Erythroblast (primary cell): ENCODE measurements at regions not wholly inside any gene's neighbourhood (a gene's known extent, or its start where the extent isn't known, plus 50 kb on each side); places are given as distances from the start of the nearest gene placed in this dataset.

Experiments used
- GATA1 ChIP-seq: IDR thresholded peaks from 2 replicates; pipeline ENCODE4 v1.6.1; 2011; ENCODE audit warnings: low read depth, mild to moderate bottlenecking, control low read depth, low read length, moderate library complexity
- POLR2A ChIP-seq: IDR thresholded peaks from 2 replicates; pipeline ENCODE4 v1.6.1; 2011; ENCODE audit warnings: mild to moderate bottlenecking, low read length

- TF ChIP-seq POLR2A (no peak), GATA1 (no peak)
These were observed 697.0 kb upstream of the ID2 start for GRCh38 chr2:7984693-7985353.
